ENCODE measurements at regions not wholly inside any gene's neighbourhood (a gene's known extent, or its start where the extent isn't known, plus 50 kb on each side); places are given as distances from the start of the nearest gene placed in this dataset.
"Not testable (repeated sequence)": the region's sequence is repeated elsewhere in the genome, so short reads cannot be mapped to it uniquely, and the experiment has no call there.

- TF ChIP-seq CTCF (IDR thresholded peaks at IDR 0.05 in 4 of 5, conservative IDR thresholded peaks at IDR 0.05 in 1 of 5) (no peak), POLR2A (IDR thresholded peaks at IDR 0.05) (no peak)
- DNase-seq (no peak), ATAC-seq (no peak)
- H3K27me3 ChIP-seq, result no peaks in the 10 kb centered on the region
- in situ Hi-C loops (cut with MboI; ENCODE audit: low sequenced_read_pairs in 4 of 4) (no loop called here), intact Hi-C loops (cut with DNase I; ENCODE audit: low total_unique reads) (no loop called here)
- H3K36me3 ChIP-seq, result no peaks in the 10 kb centered on the region
- no peaks in the 10 kb centered on the region for H3K9me3 ChIP-seq
- no peak overlapping the region for H3K4me3 ChIP-seq
- H3K4me1 ChIP-seq, result peaks cover 6 to 13% of the 10 kb centered on the region in 2 donors
- no peak overlapping the region for H3K27ac ChIP-seq
Observed at GRCh38 chr6:14553515-14553914, 435.9 kb downstream of the CD83 start.

- no peak overlapping the region for H3K4me3 ChIP-seq
- H3K9me3 ChIP-seq, result no peaks in the 10 kb centered on the region
- in situ Hi-C loops (cut with MboI; ENCODE audit: low sequenced_read_pairs in 4 of 4) (no loop called here), intact Hi-C loops (cut with DNase I; ENCODE audit: low total_unique reads) (no loop called here)
- peaks cover 0 to 4% of the 10 kb centered on the region in 2 donors for H3K4me1 ChIP-seq
- DNase-seq, result no peak
- TF ChIP-seq CTCF (IDR thresholded peaks at IDR 0.05 in 4 of 5, conservative IDR thresholded peaks at IDR 0.05 in 1 of 5) (no peak), POLR2A (IDR thresholded peaks at IDR 0.05) (no peak)
- no peaks in the 10 kb centered on the region for H3K36me3 ChIP-seq
- no peak for ATAC-seq
- no peak overlapping the region for H3K27ac ChIP-seq
- no peaks in the 10 kb centered on the region for H3K27me3 ChIP-seq
Observed at GRCh38 chr6:14555804-14556203, 438.2 kb downstream of the CD83 start.

- in situ Hi-C loops (cut with MboI; ENCODE audit: low sequenced_read_pairs in 4 of 4), result no loop called here
- H3K27ac ChIP-seq, result no peak overlapping the region
- no peak for DNase-seq
- intact Hi-C loops (cut with DNase I; ENCODE audit: low total_unique reads), result no loop called here
- H3K27me3 ChIP-seq, result no peaks in the 10 kb centered on the region
- H3K9me3 ChIP-seq, result no peaks in the 10 kb centered on the region
- no peak overlapping the region for H3K4me3 ChIP-seq
- ATAC-seq, result no peak
- no peaks in the 10 kb centered on the region for H3K4me1 ChIP-seq
- H3K36me3 ChIP-seq, result no peaks in the 10 kb centered on the region
- TF ChIP-seq POLR2A (IDR thresholded peaks at IDR 0.05), result no peak
- no peak for TF ChIP-seq CTCF (IDR thresholded peaks at IDR 0.05 in 4 of 5, conservative IDR thresholded peaks at IDR 0.05 in 1 of 5)
Observed at GRCh38 chr6:14559746-14560536, 442.4 kb downstream of the CD83 start.

- H3K36me3 ChIP-seq; DNase-seq; ATAC-seq; H3K27ac ChIP-seq; intact Hi-C loops (cut with DNase I; ENCODE audit: low total_unique reads); H3K27me3 ChIP-seq; in situ Hi-C loops (cut with MboI; ENCODE audit: low sequenced_read_pairs in 4 of 4); H3K9me3 ChIP-seq; H3K4me3 ChIP-seq; H3K4me1 ChIP-seq: not testable (repeated sequence)
Observed at GRCh38 chr6:14561563-14561962, 444.0 kb downstream of the CD83 start.

- H3K36me3 ChIP-seq, result no peaks in the 10 kb centered on the region
- DNase-seq (no peak), ATAC-seq (no peak)
- H3K9me3 ChIP-seq, result no peaks in the 10 kb centered on the region
- in situ Hi-C loops (cut with MboI; ENCODE audit: low sequenced_read_pairs in 4 of 4) (no loop called here), intact Hi-C loops (cut with DNase I; ENCODE audit: low total_unique reads) (no loop called here)
- H3K4me1 ChIP-seq, result no peaks in the 10 kb centered on the region
- no peak overlapping the region for H3K4me3 ChIP-seq
- no peak for TF ChIP-seq POLR2A (IDR thresholded peaks at IDR 0.05)
- TF ChIP-seq CTCF (IDR thresholded peaks at IDR 0.05 in 4 of 5, conservative IDR thresholded peaks at IDR 0.05 in 1 of 5), result no peak
- no peak overlapping the region for H3K27ac ChIP-seq
- H3K27me3 ChIP-seq, result no peaks in the 10 kb centered on the region
Observed at GRCh38 chr6:14567842-14568241, 450.3 kb downstream of the CD83 start.
